GM12892 (cell line): ENCODE measurements at regions not wholly inside any gene's neighbourhood (a gene's known extent, or its start where the extent isn't known, plus 50 kb on each side); places are given as distances from the start of the nearest gene placed in this dataset.

Source experiments
- POLR2A ChIP-seq: IDR thresholded peaks from 2 replicates; pipeline ENCODE4 v1.6.1; 2011; ENCODE audit warnings: low read depth, low read length, control low read depth
- POLR2AphosphoS5 ChIP-seq: IDR thresholded peaks from 2 replicates; pipeline ENCODE4 v1.6.1; 2011; ENCODE audit warnings: low read depth, low read length, control low read depth
- TAF1 ChIP-seq: IDR thresholded peaks from 2 replicates; pipeline ENCODE4 v1.6.1; 2011; ENCODE audit warnings: low read depth, mild to moderate bottlenecking, control low read depth, low read length, borderline replicate concordance

GRCh38 chr4:84051089-84051488 is 448.0 kb downstream of the NKX6-1 start:
- TF ChIP-seq POLR2A = no peak
- TF ChIP-seq TAF1 = no peak
- no peak for TF ChIP-seq POLR2AphosphoS5
